ENCODE measurements at regions not wholly inside any gene's neighbourhood (a gene's known extent, or its start where the extent isn't known, plus 50 kb on each side); places are given as distances from the start of the nearest gene placed in this dataset.
"Not testable (repeated sequence)": the region's sequence is repeated elsewhere in the genome, so short reads cannot be mapped to it uniquely, and the experiment has no call there.

DNA sequence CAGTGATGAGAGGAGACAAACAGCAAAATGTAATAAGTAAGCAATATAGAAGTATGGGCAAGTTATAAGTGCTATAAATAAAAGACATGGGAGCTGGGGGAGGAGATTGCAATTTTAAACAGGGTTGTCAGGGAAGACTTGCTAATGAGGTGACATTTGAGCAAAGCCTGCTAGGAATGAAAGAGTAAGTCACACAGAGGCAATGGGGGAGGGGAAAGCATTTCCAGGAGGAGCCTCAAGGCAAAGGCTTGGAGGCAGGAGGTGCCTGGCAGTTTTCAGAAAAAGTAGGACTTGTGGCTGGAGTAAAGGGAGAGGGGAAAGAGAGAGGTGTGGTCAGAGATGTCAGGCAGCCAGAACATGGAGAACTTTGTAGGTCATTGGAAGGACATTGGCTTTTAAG lies 124.4 kb upstream of the NMUR2 start:
- no peak for DNase-seq

DNA sequence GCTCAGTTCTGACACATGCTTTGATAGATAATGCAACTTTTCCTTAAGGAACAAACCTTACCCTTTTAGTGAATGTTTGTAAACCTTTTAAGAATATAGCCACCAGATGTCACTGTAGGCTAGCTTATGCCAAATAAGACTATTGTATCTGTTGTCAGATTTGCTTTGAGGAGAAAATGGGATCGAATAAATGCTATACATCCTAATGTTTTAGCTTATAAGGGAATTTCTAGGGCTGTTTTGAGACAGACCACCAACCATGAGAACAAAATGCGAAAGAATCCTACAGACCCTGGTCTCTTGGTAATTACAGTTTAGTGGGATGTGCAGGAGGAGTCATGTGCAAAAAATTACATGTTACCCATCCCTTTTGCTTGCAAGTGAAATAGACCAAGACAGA lies 127.6 kb upstream of the NMUR2 start:
- peak; percentile 40 for DNase-seq

DNA sequence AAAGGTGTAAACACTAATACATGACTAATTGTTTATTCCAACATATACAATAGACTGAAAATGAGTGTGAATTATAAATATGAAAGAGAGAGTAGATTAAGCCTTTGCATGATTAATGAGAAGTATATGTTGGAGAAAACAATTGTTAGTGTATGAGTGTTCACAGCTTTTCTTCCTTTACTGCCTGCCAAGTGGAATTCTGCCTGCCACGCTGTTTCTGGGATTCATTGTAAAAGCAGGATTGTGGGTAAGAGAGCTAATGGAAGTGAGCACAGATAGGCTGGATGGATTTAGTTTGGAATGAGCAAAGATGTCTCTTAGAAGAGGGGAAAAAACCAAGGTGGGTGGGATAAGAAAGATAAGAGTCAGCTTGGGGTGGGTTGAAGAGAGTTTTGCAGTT lies 129.6 kb upstream of the NMUR2 start:
- DNase-seq, result no peak

DNA sequence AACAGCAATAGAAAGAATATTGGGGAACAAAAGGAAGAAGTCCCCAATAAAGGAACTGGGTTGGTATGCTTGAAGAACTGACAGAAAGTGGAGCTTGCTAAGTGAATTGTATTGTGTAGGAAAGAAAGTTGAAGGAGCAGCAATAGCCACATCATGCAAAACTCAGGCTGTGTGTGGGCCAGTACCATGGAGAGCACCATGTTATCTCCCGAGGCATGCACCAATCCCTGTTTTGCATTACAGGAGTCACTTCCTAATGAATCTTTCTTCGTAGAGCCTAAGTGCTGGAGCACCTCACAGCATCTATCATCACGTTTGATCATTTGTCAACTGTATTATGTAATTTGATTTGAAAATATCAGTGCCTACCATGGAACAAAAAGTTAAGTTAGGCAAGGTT lies 137.7 kb upstream of the NMUR2 start:
- DNase-seq, result no peak

DNA sequence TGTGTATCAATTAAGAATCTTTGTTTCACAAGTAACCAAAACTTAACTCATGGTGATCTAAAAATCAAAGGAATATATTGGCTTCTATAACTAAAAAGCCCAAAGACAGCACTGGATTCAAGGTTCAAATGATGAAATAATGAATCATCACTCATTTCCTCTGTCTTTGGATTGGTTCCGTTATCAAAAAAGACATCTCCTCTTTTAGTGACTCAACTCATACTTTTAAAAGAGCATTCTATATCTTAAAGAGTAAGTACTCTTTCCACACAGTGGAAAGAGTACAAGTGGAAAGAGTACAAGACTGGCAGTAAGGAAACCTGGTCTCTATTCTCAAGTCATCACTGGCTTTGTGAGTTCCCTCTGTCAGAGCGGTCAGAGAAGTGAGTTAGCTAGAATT lies 141.4 kb upstream of the NMUR2 start:
- no peak for DNase-seq

DNA sequence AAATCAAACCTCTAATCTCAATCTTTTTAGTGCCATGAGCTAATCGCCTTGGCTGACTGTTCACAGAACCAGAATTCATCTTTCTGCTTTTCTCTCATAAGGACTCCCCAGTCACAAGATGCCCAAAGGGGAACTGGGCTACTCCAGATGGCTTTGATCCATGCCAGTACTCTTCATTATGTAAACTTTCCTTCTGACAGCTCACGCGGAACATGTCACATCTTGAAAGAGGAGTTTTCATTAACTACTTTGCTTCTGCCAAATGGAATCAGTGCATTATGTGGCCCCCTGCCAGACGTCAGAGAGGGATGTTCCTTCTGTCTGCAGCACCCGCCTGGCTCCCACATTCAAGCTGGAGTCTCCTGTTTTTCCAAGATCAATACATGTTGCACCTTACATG lies 142.1 kb upstream of the NMUR2 start:
- peak; percentile 89 for DNase-seq

DNA sequence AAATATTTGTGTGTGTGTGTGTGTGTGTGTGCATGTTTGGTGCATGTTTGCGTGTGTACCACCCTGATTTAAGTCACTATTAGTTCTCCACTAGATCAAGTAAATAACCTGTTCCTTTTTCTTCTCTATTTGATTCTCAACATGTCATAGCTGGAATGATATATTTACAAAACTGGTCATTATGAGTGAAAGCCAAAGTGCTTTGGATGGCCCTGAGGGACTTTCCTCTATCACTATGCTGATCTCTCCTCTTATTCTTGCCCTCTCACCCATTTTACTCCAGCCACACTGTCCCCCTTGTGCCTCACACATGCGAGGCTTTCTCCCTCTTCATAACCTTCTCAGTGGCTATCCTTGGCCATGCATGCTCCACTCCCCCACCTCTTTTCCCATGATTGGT lies 144.6 kb upstream of the NMUR2 start:
- DNase-seq, result no peak

DNA sequence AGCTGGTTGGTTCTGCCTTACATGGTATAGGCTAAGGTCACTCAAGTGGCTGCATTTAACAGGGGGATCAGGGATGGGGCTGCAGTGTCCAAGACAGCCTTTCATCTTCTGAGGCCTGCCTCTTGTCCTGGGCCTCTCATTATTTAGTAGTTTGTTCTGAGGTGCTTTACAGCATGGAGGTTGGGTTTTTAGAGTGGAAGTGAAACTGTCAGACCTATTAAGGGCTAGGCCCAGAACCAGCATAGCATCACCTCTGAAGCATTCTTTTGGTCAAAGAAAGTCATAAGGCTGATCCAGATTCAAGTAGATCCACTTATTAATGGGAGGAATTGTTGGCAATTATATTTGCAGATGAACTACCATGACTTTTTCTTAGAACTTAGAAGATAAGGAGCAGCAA lies 146.0 kb upstream of the NMUR2 start:
- DNase-seq, result no peak

DNA sequence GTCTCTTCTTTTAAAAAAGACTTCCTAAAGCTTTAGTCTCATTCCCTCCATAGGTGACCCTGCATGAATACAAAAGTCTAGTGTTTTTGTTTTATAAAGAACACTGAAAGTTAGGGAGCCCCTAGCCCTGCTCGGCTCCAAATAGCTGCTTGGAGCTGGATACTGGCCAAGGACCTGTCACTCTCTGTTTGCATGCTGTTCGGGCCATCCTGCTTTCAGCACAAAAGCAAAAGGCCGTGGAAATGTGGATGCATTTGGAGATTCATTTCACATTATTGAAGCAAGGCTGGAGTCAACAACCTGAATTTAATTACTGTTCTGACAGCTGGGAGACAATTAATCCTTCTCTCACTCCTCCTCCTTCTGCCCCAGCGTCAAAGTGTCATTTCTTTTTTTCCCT lies 151.7 kb upstream of the NMUR2 start:
- peak; percentile 91 for DNase-seq

DNA sequence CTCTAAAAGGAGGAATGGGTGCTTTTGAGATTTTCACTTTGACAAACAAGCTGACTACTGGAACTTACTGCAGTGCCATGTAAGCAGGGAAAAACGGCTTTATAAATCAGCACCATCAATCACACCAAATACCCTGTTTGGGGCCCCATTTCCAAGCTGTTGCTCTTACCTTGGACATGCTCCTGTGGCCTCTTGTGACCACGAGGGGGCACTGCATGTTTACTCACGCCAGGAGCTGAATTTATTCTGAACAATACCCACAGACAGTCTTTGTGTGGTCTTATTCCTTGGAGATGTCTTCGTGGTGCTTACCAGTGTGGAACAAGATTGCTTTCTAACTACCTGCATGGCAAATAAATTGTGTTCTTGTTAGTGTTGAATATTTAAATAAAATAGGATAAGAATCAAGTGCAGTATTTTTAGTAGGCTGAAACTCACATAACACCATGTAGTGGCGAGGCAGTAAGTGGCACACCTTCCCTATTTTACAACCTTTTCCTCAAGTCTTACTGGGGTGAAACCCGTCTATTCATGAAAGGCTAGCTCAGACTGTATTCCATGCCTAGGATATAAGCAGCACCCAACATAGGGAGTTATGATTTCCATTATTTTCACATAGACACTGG lies 155.5 kb upstream of the NMUR2 start:
- peak; percentile 32 for DNase-seq

DNA sequence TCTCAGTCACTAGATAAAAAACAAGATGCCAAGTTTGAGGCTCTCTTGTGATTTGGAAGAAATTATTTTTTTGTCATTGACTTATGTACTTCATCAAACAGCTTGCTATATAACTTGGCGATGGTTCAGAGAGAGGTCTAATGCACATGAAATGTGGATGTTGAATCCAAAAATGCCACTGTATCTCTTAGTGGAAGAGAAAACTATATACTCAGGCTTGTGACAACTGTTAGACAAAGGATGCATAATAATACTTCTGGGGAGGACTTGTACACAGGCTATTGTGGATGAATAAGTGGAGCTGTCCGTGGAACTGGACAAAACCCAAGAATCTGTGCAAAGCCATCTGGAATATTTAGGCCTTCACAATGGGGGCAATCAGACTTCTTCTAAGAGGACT lies 162.9 kb upstream of the NMUR2 start:
- DNase-seq, result no peak

DNA sequence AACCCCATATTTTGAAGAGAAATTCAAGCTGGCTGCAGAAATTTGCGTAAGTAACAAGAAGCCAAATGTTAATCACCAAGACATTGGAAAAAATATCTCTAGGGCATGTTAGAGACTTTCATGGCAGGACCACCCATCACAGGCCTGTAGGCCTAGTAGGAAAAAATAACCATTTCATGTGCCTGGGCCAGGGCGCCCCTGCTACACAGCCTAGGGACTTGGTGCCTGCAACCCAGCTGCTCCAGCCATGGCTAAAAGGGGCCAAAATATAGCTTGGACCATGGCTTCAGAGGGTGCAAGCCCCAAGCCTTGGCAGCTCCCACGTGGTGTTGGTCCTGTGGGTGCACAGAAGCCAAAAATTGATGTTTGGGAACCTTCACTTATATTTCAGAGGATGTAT lies 167.7 kb upstream of the NMUR2 start:
- no peak for DNase-seq

DNA sequence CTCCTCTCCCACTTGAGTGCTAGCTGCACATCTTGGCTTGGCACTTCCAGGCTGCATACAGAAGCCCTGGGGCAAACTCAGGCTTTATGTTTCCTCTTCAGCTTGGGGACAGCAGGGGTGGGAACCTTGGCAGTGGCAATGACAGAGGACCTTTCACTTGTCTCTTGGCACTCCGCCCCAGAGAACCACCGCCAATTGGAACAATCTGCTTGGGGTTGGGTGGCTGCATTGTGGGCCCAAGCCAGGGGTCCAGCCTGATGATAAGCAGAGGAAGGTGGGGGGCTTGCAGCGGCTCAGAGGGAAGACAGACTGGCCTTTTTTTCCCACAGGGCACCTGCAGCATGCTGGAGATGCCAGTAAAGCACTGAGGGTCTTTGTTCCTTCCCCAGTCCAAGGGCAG lies 179.0 kb upstream of the NMUR2 start:
- no peak for DNase-seq

DNA sequence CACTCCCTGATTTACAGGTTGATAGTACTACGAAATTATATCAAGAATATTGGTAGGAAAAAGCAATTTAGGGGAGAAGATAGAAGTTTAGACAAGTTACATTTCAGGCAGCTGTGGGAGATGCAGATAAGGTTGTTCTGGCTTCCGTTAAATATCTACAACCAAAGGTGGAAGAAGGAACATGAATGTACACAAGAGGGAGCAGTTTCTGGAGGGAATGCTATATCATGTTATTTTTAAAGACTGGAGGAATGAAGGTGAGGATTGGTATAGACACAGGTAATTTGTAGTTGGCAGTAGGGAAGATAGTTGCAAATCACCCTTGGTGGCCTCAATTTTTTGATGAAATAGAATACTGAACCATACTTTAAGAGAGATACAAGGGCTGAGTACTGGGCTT lies 187.3 kb upstream of the NMUR2 start:
- no peak for DNase-seq

DNA sequence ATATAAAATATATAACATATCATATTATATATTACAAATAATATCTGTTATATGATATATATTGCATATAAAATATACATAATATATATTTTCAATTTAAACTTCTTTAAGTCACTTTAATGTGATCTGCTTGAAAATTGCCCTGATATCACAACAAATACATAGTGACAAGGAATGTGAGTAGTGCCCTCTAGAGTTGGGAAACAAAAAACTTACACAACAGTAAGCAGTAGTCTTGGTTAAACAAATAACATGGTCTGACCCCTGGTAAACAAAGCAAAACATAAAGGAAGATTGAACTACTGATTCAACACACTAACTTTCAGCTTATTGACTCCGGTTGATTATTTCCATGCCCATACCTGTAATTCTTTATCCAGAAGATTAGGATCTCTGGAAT lies 188.3 kb upstream of the NMUR2 start:
- peak; percentile 2 for DNase-seq

DNA sequence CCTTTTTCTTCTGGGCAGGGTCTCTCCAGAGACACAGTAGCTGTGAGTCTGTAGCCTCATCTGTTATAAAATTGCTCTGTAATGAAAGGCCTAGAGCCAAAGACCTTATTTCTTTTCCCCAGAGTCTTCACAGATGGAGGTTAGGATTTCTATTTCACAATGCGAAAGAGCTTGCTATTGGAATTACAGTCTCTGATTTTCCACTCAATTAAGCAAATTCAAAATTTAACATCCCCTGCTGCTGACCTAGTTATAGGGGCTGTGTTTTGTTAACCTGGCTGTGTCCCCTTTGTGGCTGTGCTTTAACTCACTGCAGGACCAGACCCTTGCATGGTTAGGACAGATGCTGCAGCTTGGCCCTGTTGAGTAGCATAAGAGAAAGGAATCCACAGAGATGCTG lies 190.3 kb upstream of the NMUR2 start:
- peak; percentile 78 for DNase-seq

DNA sequence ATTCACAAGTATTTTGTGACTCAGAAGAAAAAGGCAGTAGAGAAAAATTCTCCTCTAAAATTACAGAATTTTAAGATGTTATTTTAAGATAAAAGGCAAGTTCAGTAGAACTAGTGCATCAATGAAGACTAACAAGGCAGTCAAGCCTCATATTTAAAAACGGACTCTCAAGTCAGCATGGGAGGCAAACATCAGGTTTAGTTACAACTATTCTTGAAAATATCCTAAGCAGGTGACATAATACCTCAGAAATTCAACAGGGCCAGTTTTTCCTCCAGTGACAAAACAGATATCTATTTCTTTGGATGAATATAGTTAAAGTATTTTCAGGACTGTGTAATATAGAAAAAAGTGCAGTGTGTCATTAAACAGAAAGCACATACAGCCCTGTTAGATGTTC lies 194.0 kb upstream of the NMUR2 start:
- no peak for DNase-seq

DNA sequence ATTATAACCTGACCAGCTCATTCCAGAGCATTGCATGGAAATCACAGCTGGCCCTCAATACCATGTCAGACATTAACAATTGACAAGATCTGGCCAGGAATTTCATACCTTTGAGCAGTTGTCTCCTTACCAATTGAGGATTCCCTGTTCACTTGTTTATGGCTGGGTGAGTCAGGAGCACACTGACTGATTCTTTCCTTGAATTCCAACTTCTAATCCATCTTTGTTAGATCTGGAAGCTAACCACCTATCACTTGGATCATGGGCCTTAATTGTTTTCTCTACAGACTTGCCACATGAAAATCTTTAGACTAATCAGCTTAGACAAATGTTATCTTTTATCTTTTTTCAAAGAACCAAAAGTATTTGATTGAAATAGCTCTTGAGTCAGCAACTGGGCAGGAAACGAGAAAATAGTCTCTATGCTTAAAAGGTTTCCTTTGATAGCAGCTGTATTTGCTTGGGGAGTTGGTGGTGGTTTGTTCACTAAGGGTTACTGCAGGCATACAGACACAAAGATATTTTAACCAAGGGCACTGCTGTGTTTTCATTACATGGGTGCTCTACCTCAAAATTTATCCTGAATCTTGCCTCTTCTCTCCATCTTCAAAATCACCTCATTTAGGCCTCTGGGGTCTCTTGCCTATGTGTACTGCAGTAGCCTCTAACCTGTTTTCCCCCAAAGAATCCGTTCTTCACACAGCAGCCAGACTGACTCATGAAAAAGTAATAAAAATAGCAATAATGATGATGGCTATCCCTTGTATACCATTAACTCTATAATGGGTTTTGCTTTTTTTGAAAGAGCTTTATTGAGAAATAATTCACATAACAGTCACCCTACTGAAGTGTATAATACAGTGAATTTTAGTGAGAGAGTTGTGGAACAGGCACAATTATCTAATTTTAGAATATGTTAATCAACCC lies 197.0 kb upstream of the NMUR2 start:
- DNase-seq, result no peak

DNA sequence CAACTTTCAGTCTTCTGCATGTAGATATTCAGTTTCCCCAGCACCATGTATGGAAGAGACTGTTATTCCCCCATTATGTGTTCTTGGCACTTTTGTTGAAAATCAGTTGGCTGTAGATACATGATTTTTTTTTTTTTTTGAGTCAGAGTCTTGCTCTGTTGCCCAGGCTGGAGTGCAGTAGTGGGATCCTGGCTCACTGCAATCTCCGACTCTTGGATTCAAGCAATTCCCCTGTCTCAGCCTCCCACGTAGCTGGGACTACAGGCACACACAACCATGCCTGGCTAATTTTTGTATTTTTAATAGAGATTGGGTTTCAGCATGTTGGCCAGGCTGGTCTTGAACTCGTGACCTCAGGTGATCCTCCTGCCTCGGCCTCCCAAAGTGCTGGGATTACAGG lies 201.0 kb upstream of the NMUR2 start:
- DNase-seq, result not testable (repeated sequence)

DNA sequence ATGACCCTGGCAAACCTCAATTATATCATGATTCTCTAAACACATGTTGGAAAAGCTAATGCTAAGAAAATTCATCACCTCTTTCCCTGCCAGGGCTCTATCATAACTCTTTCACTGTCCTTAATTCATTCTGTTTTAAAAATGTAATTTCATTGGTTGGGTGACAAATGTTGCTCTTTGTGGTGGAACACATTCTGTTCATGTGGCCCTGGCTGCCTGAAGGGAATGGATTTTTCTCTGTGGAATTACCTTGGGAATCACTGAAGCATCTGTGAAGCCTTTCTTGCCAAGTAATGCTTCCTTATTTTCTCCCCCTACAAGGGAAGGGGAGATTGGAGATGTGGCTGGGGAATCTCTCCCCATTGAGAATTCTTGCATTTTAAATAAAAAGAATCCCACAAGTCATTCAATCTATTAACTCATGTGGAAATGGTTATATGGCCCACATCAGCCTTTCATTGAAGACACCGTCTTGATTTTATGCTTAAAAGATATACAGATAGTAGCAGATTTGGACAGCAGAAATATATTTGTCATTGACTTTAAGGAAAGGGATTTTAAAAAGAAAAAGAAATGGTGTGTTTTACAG lies 201.8 kb upstream of the NMUR2 start:
- DNase-seq, result peak; percentile 23

DNA sequence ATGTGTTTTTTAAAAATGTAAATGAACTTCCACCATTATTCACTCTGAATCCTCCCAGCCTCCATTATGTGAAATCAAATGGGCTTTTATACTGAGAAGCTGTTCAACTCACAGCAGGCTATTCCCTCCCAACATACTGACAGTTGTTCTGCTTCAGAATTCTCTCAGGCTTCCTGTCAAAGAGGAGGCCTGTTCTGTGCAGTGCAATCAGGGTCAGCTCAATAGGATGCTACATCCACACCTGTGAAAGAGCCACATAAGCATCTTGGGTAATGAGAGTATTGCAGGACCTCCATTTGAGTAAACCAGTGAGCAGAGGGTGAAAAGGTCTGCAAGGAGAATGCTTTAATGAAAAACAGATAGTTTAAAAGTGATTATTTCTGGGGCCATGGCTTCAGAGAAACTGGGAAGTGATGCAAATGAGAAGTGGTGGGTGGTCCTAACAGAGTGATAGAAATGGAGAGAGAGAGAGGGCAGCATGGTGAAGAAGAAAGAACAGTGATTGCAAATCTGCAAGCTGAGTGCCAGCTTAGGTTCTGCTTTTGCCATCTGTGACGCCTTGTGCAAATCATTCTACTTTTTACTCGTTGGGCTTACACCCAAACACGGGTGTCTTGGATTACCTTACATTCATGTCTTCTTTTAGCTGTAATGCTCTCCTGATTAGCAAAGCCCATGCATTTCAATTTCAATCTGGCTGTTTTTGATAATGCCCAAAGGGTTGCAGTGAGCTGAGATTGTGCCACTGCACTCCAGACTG lies 202.5 kb upstream of the NMUR2 start:
- DNase-seq, result peak; percentile 18

DNA sequence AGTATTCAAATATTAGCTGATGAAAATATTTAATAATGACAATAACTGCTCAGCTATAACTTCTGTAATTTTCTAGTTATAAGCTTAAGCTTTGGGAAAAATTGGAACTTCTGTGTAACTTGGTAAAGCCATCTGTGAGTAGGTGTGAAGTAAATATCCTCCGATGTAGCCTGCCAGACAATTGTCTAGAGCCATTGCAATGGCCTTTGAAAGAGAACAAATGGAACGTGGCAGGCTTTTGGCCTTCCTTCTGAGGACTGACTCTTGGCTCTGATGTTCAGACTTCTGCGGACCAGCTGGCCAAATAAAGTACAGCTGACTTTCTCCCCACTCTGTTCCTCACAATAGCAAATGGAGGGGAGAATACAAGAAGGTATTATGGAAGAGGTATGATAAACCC lies 203.4 kb upstream of the NMUR2 start:
- no peak for DNase-seq

DNA sequence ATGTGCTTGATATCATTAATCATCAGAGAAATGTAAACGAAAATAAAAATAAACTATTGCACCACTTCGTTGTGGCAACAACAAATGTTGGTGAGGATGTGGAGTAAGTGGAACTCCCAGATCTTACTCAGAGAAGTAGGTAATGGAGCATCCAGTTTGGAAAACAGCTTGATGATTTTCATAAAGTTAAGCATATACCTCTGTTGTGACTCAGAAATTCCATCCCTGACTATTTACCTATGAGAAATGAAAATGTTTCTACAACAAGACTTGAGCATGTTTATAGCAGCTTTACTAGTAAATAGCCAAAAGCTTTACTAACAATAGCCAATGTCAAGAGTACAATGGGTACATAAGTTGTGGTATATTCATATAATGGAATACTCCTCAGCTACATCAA lies 214.7 kb upstream of the NMUR2 start:
- DNase-seq, result no peak

DNA sequence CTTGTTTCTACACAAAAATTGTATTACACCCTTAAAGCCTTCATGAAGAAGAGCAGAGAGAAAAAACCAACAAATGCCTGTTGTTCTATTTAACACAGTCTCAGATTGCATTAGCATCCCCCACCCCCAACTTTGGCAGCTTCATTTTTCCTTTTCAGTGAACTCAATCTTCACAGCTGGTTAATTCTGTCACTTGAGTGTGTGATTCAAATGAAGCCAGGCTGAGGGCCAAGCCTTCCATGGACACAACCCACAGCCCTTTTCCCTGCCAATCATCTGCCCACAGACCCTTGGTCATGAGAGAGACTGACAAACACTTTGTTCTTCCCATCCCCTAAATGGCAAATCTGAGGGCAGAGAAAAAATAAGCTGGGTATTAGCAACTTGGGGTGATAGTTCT lies 217.5 kb upstream of the NMUR2 start:
- DNase-seq, result peak; percentile 36

All from NCI-H2171 treated with DMSO at 0.1 percent for 48 hours (cell line).